NCI-H1105 (cell line): ENCODE measurements at regions not wholly inside any gene's neighbourhood (a gene's known extent, or its start where the extent isn't known, plus 50 kb on each side); places are given as distances from the start of the nearest gene placed in this dataset.

Source experiments
- DNase-seq: peaks from one replicate; lab custom pipeline; 2025; lab: John Stamatoyannopoulos, UW

DNA sequence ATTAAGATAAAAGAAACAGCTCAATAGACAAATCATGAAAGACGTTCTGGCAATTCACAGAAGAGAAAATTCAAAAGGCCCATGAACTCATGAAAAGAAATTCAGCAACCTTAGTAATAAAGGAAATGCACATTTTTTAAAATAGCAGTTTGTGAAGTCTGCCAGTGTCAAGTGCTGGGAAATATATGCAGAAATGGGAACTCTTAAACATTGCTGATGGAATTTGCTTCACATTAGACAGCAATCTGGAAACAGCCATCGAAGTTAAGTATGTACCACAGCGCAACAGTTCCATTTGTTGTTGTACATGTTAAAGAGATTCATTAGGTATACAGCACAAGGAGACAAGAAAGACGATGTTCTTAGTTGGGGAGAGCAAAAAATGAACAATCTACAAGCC is 319.4 kb upstream of the SALL1 start:
- DNase-seq: no peak

DNA sequence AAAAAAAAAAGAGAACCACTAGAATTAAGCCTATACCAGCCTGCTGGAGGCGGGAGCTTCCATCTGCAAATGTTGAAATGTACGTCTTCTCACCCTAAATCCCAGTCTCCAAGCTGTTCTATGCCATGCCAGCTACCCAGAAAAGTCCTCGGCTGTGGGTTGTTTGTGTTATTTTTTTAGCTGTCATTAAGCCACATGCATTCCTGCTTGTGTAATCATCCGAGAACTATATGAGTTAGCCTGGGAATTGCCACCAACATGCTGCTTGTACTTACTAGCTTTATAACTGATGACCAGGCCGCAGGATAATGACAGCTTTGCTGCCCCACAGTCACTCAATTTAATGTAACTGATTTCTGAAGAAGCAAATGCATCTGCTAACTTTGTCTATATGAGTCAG is 313.9 kb upstream of the SALL1 start:
- DNase-seq: no peak

DNA sequence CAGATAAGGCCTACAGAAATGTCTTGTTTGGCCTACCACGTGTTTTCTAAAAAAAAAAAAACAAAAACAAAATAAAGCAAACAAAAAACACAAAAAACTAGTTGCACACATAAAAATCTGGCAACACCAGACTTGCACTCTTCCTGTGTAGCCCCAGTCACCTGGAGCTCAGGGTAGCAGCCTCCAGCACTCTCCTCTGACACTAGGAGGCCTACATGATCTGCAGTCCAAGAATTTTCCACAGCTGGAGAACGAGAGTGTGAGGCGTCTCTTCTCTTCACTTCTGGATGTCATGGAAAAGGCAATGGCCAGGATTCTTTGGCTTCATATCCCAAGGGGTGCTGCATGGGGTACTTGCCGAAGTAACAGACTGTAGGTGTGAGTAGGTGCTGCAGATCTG is 310.2 kb upstream of the SALL1 start:
- no peak for DNase-seq

DNA sequence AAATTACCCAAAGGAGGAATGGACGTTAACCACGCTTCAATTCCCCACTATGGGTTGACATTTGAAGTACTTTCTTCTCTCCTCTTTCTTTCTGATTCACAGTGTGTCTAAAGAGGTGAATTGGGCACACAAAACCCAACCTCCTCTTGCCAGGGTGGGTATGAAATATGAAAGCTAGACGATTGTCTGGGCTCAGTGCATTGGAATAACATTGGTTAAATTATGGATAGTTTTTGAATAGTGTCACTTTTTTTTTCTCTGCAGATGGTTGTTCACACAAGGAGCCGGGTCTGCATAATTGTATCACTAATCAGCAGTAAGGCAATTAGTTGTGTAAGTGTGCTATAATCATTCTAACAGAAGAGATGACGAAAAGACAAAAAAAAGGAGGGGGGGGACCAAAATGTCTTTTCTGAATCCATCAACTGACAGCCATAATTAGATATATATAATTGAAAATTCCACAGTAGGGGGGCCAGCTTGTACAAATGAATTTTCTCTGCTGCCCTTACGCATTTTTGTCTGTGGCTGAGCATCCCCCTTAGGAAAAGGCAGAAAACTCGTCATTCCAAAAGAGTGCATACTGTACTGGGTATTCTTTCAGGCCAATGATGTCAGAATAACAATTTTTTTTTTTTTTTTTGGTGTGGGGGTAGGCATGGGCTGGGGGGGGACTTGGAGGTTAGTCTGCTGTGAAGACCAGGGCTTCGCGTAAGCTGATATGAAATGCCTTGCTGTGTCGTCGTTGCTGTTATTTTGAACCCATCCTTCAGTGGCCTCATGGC is 307.5 kb upstream of the SALL1 start:
- DNase-seq: no peak

DNA sequence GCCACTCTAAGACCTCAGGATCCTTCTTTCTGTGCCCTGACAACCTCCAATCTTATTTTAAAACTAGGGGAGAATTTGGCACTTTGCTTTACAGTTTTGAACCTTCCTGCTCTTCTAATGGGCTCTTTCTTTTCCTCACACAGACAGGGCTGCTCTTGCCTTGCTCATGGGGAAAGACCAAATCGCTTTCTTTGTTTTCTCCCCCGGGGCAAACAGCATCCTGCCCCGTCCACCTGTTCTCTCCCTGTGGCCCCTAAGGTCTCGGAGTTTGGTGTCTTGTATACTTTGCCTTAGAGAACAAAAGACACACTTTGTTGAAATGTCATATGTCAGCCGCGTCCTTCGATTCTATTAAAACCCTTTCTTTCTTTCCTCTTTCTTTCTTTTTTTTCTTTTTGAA is 306.7 kb upstream of the SALL1 start:
- no peak for DNase-seq

DNA sequence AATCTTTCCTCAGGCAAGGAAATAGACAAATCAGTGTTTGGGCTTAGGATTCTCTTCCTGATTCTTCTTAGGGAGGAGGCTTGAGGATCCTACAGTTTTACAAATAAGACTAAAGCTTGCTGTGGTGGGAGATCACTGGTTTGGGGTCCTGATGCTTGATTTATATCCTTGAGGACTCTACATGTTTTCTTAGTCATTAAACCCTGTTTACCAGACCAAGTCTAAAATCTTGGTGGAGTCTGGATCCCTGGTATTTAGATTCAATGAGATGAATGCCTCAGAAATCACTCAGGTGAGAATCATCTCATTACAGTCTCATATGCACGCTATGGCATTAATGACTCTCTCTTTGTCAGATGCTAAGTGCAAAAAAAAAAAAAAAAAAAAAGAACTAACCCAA is 304.3 kb upstream of the SALL1 start:
- DNase-seq: no peak

DNA sequence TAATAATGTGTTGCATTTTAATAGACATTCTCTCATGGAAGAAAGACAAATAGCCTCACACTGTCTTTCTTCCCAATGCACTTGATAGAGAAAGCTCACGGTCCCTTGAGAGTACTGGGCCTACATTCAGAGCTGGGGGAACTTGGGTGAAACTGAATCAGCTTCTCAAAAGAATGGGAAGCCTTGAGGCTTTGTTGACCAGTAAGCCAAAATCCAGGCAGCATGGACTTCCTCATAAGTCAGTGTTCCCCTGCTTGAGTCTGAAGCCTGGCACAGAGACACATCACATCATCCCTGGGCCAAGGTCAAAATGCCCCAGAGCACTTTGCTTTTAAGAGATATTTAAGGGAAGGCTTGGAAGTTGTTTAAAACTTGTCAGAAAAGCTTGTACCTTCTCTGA is 302.2 kb upstream of the SALL1 start:
- no peak for DNase-seq

DNA sequence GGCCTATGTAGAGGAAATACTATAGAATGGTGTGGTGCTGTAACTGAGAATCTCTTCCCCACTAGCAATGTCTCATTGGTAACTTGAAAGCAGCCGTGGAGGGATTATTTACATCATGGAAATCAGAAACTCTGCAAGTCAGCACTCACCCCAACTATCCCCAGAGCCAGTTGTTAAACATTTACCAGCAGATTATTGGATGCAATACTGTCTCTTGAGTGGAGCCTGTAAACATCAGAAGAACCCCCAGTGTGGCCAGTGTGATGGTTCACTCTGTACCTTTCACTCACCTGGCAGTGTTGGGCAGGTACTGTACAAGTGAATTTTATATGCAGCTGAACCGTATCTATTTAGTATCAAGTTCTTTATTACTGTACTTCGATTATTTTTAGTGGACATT is 299.8 kb upstream of the SALL1 start:
- DNase-seq: no peak

DNA sequence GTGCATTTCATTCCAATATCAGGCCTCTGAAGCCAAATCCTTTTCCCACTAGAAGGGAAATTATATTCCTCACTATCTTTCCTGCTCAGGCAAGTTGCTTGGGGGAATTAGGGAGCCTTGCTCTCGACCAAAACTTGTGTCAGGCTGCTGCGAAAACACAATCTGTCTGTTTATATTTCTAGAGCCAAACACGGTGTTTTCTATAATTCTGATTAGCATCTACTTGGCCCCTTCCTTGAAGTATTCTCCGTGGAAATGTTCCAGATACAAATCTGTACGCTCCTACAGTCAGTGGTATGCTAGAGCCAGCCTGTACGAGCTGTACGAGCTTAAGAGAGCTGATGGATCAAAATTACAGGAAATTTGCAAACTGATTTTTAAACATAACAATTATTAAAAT is 299.3 kb upstream of the SALL1 start:
- DNase-seq: no peak

DNA sequence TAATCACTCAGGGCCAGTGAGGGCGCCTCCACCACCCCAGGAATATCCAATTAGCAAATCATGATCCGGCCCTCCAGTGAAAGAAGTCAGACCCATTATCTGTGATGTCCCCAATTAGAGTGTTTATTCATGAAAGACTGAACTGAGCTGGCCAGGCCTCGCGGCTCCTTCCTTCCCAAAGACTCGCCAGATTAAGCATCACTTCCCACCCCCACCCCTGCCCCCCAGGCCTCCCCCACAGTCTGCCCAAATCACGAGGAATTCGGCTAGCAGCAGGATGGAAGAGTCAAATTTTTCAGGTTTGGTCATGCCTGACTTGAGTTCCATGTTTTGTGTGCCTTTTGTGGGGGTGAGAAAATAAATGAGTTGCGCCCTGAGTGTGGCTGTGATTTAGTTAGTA is 298.4 kb upstream of the SALL1 start:
- DNase-seq: no peak

DNA sequence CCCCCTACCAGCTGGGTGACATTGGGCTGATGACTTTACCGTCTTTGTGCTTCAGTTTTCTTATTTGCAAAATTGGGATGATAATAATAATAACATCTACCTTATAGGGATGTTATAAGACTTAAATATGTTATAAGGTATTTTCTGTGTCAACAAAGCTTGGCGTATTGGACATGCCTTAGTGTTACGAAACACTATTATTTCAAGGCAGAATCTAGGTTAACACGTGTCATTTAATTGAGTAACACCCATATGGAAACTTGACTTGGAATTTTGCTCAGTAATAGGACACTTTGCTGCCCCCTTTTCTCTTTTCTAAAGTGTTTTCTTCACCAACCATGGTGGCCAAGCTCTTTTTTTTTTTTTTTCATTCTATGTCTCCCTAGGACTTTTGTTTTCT is 294.2 kb upstream of the SALL1 start:
- DNase-seq: no peak

DNA sequence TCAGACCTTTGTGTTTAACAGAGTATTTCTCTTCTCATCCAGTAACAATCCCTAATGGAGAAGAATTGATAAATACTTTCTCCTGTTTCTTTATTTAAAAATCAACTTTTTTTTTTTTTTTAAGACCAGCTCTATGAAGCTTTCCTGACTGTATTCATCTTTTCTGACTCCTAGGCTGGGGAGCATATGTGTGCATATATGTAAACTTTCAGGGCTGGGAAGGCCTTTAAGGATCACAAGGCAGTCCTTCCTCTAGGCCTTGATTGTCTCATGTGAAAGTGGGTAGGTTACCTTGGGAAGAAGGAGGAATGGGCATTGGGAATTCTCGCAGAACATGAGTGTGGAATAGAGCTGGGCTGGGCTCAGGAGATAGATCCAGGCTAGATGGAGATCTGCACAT is 292.9 kb upstream of the SALL1 start:
- DNase-seq: no peak

DNA sequence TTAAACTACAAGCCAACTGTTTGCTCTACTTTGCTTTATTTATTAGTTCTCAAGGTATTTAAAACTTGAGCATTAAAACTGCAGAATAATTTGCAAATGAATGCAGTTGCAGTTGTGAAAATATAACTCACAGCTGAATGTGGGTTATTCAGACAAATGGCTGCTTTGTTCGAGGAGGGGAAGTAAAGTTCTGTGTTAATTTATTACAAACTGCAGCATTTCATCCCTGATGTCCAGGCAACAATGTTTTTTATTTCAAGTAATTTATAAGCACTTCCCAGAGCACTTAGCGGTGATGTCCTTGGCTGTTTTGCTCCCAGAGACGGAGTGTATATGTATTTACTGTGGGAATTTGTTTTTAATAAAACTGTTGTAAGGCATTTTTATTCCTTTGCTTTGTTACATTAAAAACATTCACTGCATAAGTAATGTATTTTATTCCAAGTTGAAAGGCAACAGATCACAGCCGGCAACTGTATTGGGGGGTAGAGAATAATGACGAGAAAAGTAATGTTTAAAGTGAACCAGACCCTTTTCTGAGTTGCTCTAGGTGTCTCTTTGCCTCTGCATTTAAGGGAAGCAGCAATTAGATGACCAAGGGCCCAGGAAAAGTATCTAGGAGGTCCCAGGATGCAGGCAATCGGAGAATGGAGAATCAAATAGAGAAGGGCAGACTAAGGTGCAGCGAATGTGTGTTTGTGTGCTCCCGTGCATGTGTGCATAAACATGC is 291.2 kb upstream of the SALL1 start:
- DNase-seq: no peak

DNA sequence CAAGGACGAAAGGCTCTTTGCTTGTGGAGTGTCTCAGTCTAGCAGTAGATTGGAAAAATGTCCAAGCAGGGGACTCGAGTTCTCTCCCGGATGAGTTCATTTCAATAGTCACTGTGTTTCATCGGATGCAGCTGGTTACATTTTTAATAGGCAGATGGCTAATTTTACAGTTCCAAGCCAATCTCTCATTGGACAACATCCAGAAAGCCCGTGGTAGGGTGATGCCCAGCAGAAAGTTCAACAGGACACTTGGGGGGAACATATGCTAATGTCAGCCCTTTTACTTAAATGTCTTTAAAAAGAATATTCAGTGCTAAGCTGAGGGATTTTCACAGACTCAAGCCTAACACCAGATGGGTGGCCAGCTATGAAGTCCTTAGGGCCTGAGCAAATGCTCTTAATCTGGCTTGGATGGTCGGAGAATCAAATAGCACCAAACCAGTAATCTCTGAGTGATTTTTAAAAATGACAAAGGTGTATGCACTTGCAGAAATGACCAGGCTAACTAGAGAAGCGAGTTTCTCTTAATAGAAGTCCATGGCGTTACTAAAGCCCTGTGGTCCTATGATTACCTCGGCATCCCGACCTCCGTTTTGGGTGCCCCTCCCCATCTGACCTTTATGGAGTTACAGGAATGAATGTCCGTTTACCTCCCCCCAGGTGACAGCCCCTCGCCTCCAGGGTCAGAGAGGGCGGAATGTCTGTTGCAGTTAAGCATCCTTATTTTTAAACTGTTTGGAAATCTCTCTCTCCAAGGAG is 289.2 kb upstream of the SALL1 start:
- no peak for DNase-seq

DNA sequence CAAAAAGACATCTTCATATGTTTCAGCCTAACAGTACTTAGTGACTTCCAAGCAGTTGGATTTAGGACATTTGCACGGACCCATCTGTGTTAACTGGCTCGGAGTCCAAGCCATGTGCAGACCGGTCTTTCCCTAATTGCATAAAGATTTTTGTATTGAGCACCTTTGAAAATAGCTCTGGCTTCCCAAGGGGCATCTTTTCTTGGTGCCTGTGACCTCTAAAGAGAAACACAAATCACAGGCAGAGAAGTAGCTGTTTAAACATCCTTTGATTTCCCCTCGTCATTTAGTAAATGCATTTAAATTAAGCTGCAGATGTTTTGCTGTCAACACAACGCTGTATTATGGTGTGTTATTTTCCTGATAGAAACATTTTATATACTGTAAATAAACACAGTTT is 288.2 kb upstream of the SALL1 start:
- no peak for DNase-seq

DNA sequence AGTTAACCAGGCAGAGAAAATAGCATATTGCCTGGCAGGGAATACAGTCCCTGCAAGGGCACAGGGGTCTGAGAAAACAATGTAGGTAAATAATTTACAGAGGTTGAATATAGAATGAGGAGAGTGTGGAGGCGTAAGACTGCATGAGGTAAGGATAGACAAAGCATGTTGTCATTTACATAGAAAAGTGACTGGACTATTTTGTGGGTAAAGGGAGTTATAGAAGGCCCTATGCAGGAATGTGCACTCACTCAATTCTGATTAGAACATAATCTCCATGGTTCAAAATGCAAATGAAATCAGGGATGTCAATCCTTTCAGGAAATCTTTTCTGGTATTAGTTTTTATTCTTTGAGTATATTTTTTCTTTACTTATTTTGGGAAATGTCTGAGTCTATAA is 285.7 kb upstream of the SALL1 start:
- no peak for DNase-seq

DNA sequence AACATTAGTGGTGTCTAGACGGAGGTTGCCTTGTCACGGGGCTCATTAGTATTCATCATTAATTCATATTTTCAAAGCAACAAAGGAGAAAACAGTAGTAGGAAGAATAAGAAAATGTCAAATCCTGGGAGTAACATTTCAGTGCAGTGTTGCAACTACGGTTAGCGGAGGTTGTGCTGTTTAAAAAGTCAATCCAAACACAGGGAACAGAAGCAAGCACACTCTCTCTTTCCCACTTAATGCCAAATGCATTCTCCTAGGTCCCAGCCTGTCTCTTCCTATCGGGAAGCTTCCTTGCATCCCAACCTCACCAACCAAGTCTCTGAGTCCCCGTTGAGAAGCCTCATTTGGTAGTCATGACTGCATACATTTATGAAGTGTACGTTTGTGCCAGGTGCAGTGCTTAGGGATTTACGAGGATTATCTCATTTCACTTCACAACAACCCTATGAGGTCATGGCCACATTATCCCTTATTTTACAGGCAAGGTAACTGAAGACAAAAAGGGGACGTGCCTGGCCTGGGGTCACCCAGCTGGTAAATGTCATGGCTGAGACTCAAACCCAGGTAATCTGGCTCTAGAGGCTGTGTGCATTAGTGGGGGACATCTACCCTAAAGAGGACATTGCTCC is 283.6 kb upstream of the SALL1 start:
- DNase-seq: no peak

DNA sequence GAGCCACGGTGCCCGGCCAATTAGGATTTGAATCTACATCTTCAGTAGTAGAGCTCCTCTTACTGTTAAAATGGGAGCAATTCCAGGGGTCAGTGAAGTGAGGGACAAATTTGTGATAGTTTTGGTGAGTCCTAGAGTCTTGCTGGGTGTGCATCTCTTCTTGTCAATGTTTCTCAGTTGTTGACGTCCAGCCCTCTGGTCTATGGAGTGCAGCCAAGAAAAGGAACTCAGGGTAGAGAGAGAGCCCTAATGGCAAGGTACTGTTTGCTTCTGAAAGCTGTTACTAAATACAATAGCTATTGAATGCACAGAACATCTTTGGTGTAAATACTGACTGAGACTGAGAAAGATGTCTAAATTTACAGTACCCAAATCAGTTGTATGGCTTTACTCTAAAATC is 282.5 kb upstream of the SALL1 start:
- DNase-seq: no peak

DNA sequence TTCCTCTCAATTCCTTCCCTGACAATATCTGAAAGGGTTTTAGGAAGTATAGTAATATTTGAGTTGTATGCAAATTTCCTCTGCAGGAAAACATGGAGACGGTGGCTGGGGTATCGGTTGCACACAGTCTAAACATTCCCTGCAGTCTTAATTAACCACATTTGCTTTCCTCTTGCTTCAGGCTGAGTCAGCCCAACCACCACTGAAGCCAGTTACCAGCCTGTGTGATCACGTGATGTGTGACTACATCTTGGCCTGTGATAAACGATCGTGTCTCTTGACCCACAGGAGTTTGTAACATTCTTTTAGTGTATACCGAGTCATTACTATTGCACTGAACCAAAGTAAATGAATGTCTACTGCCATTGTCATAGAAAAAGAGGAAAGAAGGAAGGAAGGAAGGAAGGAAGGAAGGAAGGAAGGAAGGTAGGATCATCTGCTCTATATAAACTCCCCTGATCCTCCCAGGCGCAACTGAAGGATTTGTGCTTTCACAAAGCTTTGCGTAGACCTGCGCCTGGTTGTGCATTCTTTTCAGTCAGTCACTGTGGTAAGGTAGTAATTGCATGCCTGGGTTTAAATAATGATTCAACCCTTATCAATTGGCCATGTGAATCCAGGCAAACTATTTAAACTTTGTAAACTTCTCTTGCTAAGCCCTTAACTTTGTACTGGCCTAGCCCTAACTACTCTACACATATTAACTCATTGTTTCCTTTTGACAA is 280.6 kb upstream of the SALL1 start:
- no peak for DNase-seq

DNA sequence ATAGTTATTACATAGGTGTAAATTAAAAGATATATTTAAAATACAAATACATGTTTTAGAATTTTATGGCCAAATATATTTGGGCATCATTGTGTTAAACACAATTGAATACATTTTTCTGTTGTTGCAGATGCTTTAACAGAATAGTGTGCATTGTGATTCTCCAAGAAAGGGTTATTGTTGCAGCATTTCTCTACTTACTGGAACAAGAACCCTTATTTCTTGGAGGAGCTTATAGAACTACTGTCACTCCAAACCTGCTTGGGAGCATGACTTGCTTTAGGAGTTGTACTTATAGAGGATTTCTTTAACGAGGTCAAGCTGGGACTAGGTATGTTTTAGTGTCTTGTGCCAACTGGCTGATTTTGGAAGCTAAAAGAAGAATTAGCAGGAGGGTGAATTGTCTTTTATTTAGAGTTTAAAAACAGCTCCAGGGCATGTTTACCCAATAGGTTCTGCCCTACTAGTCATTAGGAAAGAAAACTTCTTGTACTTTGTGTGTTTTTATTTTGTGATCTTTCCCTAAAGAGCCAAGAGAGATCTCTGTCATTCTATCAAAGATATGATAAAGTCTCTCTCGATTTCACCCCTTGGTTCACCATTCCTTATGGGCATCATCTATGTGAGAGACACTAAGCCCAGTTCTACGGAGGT is 279.8 kb upstream of the SALL1 start:
- no peak for DNase-seq

DNA sequence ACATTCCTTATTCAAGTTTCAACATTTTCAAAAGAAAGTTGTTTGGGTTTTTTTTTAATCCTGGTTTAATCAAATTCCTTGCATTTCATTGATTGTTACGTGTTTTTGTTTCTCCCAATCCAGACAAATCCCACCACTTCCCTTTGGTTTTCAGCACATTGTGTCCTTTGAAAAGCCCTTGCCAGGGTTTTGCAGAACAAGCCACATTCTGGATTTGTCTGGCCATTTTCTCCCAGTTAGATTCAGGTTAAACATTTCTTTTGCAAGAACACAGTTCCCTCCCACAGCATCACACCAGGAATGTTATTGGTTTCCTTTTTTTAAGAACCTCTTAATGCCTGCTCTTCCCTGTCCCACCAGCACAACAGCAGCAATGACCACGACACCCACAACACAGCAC is 278.0 kb upstream of the SALL1 start:
- no peak for DNase-seq
